ENCODE measurements at regions not wholly inside any gene's neighbourhood (a gene's known extent, or its start where the extent isn't known, plus 50 kb on each side); places are given as distances from the start of the nearest gene placed in this dataset.

DNA sequence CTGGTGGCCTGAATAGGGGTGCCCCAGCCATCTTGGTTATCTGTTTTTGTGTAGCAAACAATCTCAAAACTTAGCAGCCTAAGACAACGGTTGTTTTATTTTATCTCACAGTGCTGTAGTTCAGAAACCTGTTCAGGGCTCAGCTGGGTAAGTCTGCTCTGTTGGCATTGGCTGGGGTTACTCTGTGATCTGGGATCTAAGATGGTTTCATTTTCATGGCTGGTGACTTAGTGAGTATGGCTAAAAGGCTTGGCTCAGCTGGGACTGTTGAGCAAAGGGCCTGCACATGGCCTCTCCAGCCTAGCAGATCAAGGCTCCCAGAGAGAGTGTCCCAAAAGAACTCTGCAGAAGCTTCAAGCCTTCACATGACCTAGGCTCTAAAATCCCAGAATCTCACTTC lies 60.8 kb upstream of the POU2AF1 start:
- 33 to 57% (median 37%) methylated on average over 1 of the region's 1 CpG for WGBS, 5 donors
- intact Hi-C loops (cut with DNase I; ENCODE audit: low total_unique reads), result no loop called here
- Histone ChIP-seq H3K9me3 (no peaks in the 10 kb centered on the region), H3K4me3 (no peak overlapping the region), H3K27ac (no peak overlapping the region), H3K27me3 (no peaks in the 10 kb centered on the region), H3K36me3 (no peaks in the 10 kb centered on the region), H3K4me1 (peaks cover 16 to 43% (median 20%) of the 10 kb centered on the region in 4 donors)
- TF ChIP-seq, protein P1, sequence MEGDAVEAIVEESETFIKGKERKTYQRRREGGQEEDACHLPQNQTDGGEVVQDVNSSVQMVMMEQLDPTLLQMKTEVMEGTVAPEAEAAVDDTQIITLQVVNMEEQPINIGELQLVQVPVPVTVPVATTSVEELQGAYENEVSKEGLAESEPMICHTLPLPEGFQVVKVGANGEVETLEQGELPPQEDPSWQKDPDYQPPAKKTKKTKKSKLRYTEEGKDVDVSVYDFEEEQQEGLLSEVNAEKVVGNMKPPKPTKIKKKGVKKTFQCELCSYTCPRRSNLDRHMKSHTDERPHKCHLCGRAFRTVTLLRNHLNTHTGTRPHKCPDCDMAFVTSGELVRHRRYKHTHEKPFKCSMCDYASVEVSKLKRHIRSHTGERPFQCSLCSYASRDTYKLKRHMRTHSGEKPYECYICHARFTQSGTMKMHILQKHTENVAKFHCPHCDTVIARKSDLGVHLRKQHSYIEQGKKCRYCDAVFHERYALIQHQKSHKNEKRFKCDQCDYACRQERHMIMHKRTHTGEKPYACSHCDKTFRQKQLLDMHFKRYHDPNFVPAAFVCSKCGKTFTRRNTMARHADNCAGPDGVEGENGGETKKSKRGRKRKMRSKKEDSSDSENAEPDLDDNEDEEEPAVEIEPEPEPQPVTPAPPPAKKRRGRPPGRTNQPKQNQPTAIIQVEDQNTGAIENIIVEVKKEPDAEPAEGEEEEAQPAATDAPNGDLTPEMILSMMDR (IDR thresholded peaks at IDR 0.05), result no peak
- TF ChIP-seq POLR2AphosphoS5 (IDR thresholded peaks at IDR 0.05) (no peak), EP300 (IDR thresholded peaks at IDR 0.05) (no peak), POLR2A (IDR thresholded peaks at IDR 0.05) (no peak)
- DNase-seq, result no peak

DNA sequence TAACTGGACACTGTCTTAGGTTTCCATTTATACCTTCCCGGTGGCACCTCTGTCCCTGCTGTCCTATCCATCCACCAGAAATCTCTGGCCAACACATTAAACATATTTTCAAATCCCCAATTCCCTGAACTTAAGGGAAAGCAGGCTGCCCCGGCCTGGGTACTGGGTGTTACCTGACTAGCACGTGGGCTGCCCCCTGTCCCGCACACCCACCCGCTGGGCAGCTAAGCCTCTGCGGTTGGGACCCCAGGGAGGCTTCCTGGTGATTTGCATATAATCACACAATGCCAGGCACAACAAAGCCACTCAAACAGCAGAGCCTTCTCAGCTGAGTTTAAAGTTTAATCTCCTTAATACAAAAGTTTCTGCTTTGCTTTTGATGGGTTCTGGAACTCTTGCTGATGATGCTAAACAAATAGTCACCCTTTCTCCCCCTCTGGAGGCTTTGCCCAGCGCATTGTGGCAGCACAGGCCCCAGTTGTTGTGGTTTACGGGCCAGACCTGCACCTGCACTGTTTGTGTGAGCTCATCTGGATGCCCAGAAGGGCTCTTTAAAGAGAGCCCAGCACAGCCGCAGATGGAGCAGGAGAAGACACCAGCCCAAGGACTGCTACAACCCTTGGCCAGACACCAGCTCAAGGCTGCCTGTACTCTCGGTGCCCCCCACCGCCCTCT lies 59.9 kb upstream of the POU2AF1 start:
- peaks cover 16 to 43% (median 20%) of the 10 kb centered on the region in 4 donors for H3K4me1 ChIP-seq
- no peaks in the 10 kb centered on the region for H3K36me3 ChIP-seq
- intact Hi-C loops (cut with DNase I; ENCODE audit: low total_unique reads), result no loop called here
- H3K27ac ChIP-seq, result no peak overlapping the region
- TF ChIP-seq, protein P1 (IDR thresholded peaks at IDR 0.05), result no peak
- TF ChIP-seq EP300 (IDR thresholded peaks at IDR 0.05), result no peak
- TF ChIP-seq POLR2AphosphoS5 (IDR thresholded peaks at IDR 0.05), result no peak
- no peak for TF ChIP-seq POLR2A (IDR thresholded peaks at IDR 0.05)
- H3K4me3 ChIP-seq, result no peak overlapping the region
- H3K9me3 ChIP-seq, result no peaks in the 10 kb centered on the region
- no peak for DNase-seq
- H3K27me3 ChIP-seq, result no peaks in the 10 kb centered on the region
- 70 to 82% (median 80%) methylated on average over 11 of the region's 11 CpGs for WGBS, 5 donors

DNA sequence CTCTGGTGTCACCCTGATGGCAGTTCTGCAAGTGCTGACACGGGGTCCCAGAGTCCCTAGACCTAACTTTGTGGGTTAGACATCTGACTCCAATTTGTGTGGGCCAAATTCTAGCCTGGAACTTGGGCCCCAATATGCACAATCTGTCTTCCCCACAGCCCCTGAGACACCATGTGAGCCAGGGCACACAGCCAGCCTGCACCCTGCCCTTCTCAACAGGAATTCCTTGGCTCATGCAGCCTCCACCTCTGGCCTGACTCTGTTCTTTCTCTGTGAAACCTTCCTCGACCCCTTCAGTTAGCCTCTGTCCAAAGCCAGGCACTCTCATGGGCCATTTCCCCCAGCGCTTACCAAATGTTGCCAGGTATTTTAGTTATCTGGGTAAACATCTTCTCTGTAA lies 59.1 kb upstream of the POU2AF1 start:
- H3K9me3 ChIP-seq, result no peaks in the 10 kb centered on the region
- WGBS, 5 donors, result 48 to 64% (median 58%) methylated on average over 3 of the region's 3 CpGs
- no peaks in the 10 kb centered on the region for H3K36me3 ChIP-seq
- H3K27ac ChIP-seq, result no peak overlapping the region
- H3K4me3 ChIP-seq, result no peak overlapping the region
- H3K27me3 ChIP-seq, result no peaks in the 10 kb centered on the region
- intact Hi-C loops (cut with DNase I; ENCODE audit: low total_unique reads), result no loop called here
- TF ChIP-seq POLR2A (IDR thresholded peaks at IDR 0.05) (no peak), EP300 (IDR thresholded peaks at IDR 0.05) (no peak), POLR2AphosphoS5 (IDR thresholded peaks at IDR 0.05) (no peak)
- TF ChIP-seq, protein P1 (IDR thresholded peaks at IDR 0.05), result no peak
- no peak for DNase-seq
- H3K4me1 ChIP-seq, result peaks cover 16 to 43% (median 20%) of the 10 kb centered on the region in 4 donors

DNA sequence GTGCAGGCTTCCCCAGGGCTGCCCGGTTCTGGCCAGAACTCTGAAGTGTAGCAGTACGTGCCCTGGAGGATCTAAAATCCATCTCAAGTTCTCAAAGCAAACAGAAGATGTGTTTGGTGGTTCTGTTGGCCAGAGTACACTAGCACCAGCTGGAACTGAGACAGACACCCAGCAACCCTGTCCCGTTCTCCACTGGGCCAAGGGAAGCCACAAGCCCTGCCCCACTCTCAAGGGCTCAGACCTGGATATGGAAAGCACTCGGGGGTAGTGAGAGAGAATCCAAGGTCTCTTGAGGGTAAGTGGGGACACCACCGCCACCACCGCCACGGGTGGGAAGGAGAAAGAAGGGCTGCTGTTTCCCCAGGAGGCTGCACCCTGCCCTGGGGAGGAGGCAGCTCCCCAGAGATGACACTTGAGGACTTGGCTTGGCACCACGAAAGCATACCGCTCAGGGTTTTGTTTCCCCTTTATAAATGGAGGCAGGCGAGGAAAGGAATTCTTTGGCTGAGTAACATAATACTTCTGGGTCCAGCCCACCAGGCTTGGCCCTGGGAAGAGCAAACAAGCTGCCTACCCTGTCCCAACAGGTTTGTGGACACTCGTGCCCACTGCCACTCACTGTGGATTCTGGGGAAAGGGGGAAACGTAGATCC lies 56.1 kb upstream of the POU2AF1 start:
- intact Hi-C loops (cut with DNase I; ENCODE audit: low total_unique reads), result no loop called here
- no peaks in the 10 kb centered on the region for H3K27me3 ChIP-seq
- H3K27ac ChIP-seq, result no peak overlapping the region
- H3K36me3 ChIP-seq, result no peaks in the 10 kb centered on the region
- 72 to 83% (median 78%) methylated on average over 11 to 12 of the region's 12 CpGs for whole genome bisulfite sequencing, 5 donors
- no peak for TF ChIP-seq EP300 (IDR thresholded peaks at IDR 0.05)
- no peak for TF ChIP-seq POLR2A (IDR thresholded peaks at IDR 0.05)
- TF ChIP-seq POLR2AphosphoS5 (IDR thresholded peaks at IDR 0.05), result no peak
- TF ChIP-seq, protein P1 (IDR thresholded peaks at IDR 0.05), result no peak
- H3K9me3 ChIP-seq, result no peaks in the 10 kb centered on the region
- no peak for DNase-seq
- no peak overlapping the region for H3K4me3 ChIP-seq
- peaks cover 9 to 31% (median 16%) of the 10 kb centered on the region in 4 donors for H3K4me1 ChIP-seq
